Fibroblast of lung (primary cell): ENCODE measurements at regions not wholly inside any gene's neighbourhood (a gene's known extent, or its start where the extent isn't known, plus 50 kb on each side); places are given as distances from the start of the nearest gene placed in this dataset.

Experiments
- DNase-seq, 2 donors: peaks; one replicate each; pipeline versions ENCODE4 v3.0.0 to v3.0.0-alpha.2; 2010; ENCODE audit warnings: low read depth in 2 of 2
- H2AFZ ChIP-seq: 2 replicates; pipeline ENCODE4 v1.5.1; 2012; ENCODE audit warnings: low read length, control low read depth, inconsistent platforms
- H3K27ac ChIP-seq: 2 replicates; pipeline ENCODE4 v1.5.1; 2011; ENCODE audit warnings: low read length, control low read depth; ENCODE audit not compliant: insufficient read depth
- H3K27me3 ChIP-seq: 2 replicates; pipeline ENCODE4 v1.5.1; 2011; ENCODE audit warnings: mild to moderate bottlenecking, low read length; ENCODE audit not compliant: control insufficient read depth, insufficient read depth
- H3K36me3 ChIP-seq: 2 replicates; pipeline ENCODE4 v1.5.1; 2011; ENCODE audit warnings: low read length; ENCODE audit not compliant: control insufficient read depth, insufficient read depth
- H3K4me1 ChIP-seq: 2 replicates; pipeline ENCODE4 v1.5.1; 2011; ENCODE audit warnings: low read length; ENCODE audit not compliant: control insufficient read depth, insufficient read depth; ENCODE audit errors: extremely low read depth
- H3K4me2 ChIP-seq: 2 replicates; pipeline ENCODE4 v1.5.1; 2011; ENCODE audit warnings: low read length, control low read depth; ENCODE audit not compliant: insufficient read depth; ENCODE audit errors: extremely low read depth
- H3K4me3 ChIP-seq, 4 experiments: fragments of 200-600 bp in 1 of 4; sonication (generic) in 1 of 4; replicated peaks in 1 of 4; 2 replicates each; pipeline ENCODE4 v1.5.1; 2011 to 2016; ENCODE audit warnings: low read length in 4 of 4, low read depth in 3 of 4, mild to moderate bottlenecking in 3 of 4, control low read depth in 2 of 4, inconsistent platforms in 1 of 4, mixed read lengths in 1 of 4; ENCODE audit not compliant: insufficient read depth in 1 of 4; ENCODE audit errors: control extremely low read depth in 1 of 4
- H3K79me2 ChIP-seq: 2 replicates; pipeline ENCODE4 v1.5.1; 2012; ENCODE audit warnings: mild to moderate bottlenecking, low read length, inconsistent platforms; ENCODE audit not compliant: control insufficient read depth, insufficient read depth
- H3K9ac ChIP-seq: 2 replicates; pipeline ENCODE4 v1.5.1; 2011; ENCODE audit warnings: mild to moderate bottlenecking, low read length, control low read depth; ENCODE audit not compliant: insufficient read depth
- H3K9me3 ChIP-seq: 2 replicates; pipeline ENCODE4 v1.5.1; 2012; ENCODE audit warnings: low read depth, low read length; ENCODE audit not compliant: control insufficient read depth, insufficient read depth
- H4K20me1 ChIP-seq: 2 replicates; pipeline ENCODE4 v1.5.1; 2011; ENCODE audit warnings: low read length; ENCODE audit not compliant: control insufficient read depth, insufficient read depth; ENCODE audit errors: extremely low read depth
- CTCF ChIP-seq, 2 donors: IDR thresholded peaks in 1 of 2; conservative IDR thresholded peaks in 1 of 2; 1 replicate in 1 of 2; 2 replicates in 1 of 2; pipeline ENCODE4 v1.5.1; 2011 to 2012; ENCODE audit warnings: low read length in 2 of 2, control low read depth in 1 of 2, inconsistent platforms in 1 of 2, low read depth in 1 of 2, mild to moderate bottlenecking in 1 of 2
- EZH2 ChIP-seq: IDR thresholded peaks from 2 replicates; pipeline ENCODE4 v1.5.1; 2012; ENCODE audit warnings: low read length, control low read depth, mild to moderate bottlenecking; ENCODE audit errors: missing control alignments

GRCh38 chr12:68445824-68446223 lies 113.7 kb upstream of the MDM1 start:
- peak in 1 of 2 donors; percentile 61 for DNase-seq
- Histone ChIP-seq H3K27ac (no peak overlapping the region), H2AFZ (no peak overlapping the region), H3K9ac (no peak overlapping the region), H3K9me3 (no peaks in the 10 kb centered on the region), H3K4me2 (no peak overlapping the region), H4K20me1 (no peaks in the 10 kb centered on the region), H3K36me3 (no peaks in the 10 kb centered on the region), H3K27me3 (no peaks in the 10 kb centered on the region), H3K4me3 (no peak overlapping the region), H3K79me2 (no peaks in the 10 kb centered on the region), H3K4me1 (peaks cover 2% of the 10 kb centered on the region)
- TF ChIP-seq CTCF (conservative IDR thresholded peaks at IDR 0.05 in 1 of 2, IDR thresholded peaks at IDR 0.05 in 1 of 2; ENCODE audit: low read depth in 1 of 2, low read length in 2 of 2) (no peak), EZH2 (no peak)

GRCh38 chr12:68446384-68446783 lies 114.2 kb upstream of the MDM1 start:
- peaks cover 2% of the 10 kb centered on the region for H3K4me1 ChIP-seq
- H3K79me2 ChIP-seq: no peaks in the 10 kb centered on the region
- H3K36me3 ChIP-seq: no peaks in the 10 kb centered on the region
- no peaks in the 10 kb centered on the region for H3K27me3 ChIP-seq
- H2AFZ ChIP-seq: no peak overlapping the region
- H3K9ac ChIP-seq: no peak overlapping the region
- no peaks in the 10 kb centered on the region for H3K9me3 ChIP-seq
- no peak overlapping the region for H3K4me3 ChIP-seq
- no peak for DNase-seq
- no peak for TF ChIP-seq EZH2
- TF ChIP-seq CTCF (conservative IDR thresholded peaks at IDR 0.05 in 1 of 2, IDR thresholded peaks at IDR 0.05 in 1 of 2; ENCODE audit: low read depth in 1 of 2, low read length in 2 of 2): no peak
- no peak overlapping the region for H3K4me2 ChIP-seq
- H3K27ac ChIP-seq: no peak overlapping the region
- H4K20me1 ChIP-seq: no peaks in the 10 kb centered on the region

- Histone ChIP-seq H3K9me3 (no peaks in the 10 kb centered on the region), H2AFZ (no peak overlapping the region), H3K79me2 (no peaks in the 10 kb centered on the region), H3K36me3 (no peaks in the 10 kb centered on the region), H3K4me1 (peaks cover 4% of the 10 kb centered on the region), H3K4me2 (no peak overlapping the region), H4K20me1 (no peaks in the 10 kb centered on the region), H3K9ac (no peak overlapping the region), H3K4me3 (no peak overlapping the region), H3K27ac (no peak overlapping the region), H3K27me3 (no peaks in the 10 kb centered on the region)
- no peak for DNase-seq
- TF ChIP-seq EZH2: no peak
- TF ChIP-seq CTCF (conservative IDR thresholded peaks at IDR 0.05 in 1 of 2, IDR thresholded peaks at IDR 0.05 in 1 of 2; ENCODE audit: low read depth in 1 of 2, low read length in 2 of 2): no peak
Measured at GRCh38 chr12:68446901-68447796, 115.0 kb upstream of the MDM1 start.
